ENCODE measurements at regions not wholly inside any gene's neighbourhood (a gene's known extent, or its start where the extent isn't known, plus 50 kb on each side); places are given as distances from the start of the nearest gene placed in this dataset.

- TF ChIP-seq ZSCAN18 (CRISPR knock-in tag; IDR thresholded peaks at IDR 0.05) (no peak), AFF4 (CRISPR knock-in tag; IDR thresholded peaks at IDR 0.05; ENCODE audit: borderline replicate concordance) (no peak), CDX4 (CRISPR knock-in tag; IDR thresholded peaks at IDR 0.05; ENCODE audit: borderline replicate concordance) (no peak), KAT7 (CRISPR knock-in tag; IDR thresholded peaks at IDR 0.05; ENCODE audit: borderline replicate concordance) (no peak), ATF6 (CRISPR knock-in tag; IDR thresholded peaks at IDR 0.05) (no peak), ZBTB43 (CRISPR knock-in tag; IDR thresholded peaks at IDR 0.05) (no peak)
These were observed 195.5 kb downstream of the CDCA7 start (continued) for GRCh38 chr2:173550143-173550542.

- Mint-ChIP-seq H3K27me3 (ENCODE audit: low read depth) (no peaks in the 10 kb centered on the region), H3K27ac (no peak overlapping the region), H3K4me3 (no peak overlapping the region), H3K9me3 (peaks cover 30% of the 10 kb centered on the region), H3K4me1 (peaks cover 26% of the 10 kb centered on the region), H3K36me3 (peaks cover 14% of the 10 kb centered on the region)
- ATAC-seq (no peak), DNase-seq (ENCODE audit: low spot score) (no peak)
- CTCF ChIA-PET, result no interaction called here
- POLR2A ChIA-PET, result no interaction called here
- TF ChIP-seq NFYB (CRISPR knock-in tag; conservative IDR thresholded peaks at IDR 0.05; ENCODE audit: low read depth) (no peak), ZNF281 (CRISPR knock-in tag; IDR thresholded peaks at IDR 0.05) (no peak), ZMAT4 (CRISPR knock-in tag; IDR thresholded peaks at IDR 0.05) (no peak), IRF1 (CRISPR knock-in tag; IDR thresholded peaks at IDR 0.05) (no peak), ZNF317 (CRISPR knock-in tag; IDR thresholded peaks at IDR 0.05; ENCODE audit: borderline replicate concordance, low read depth) (no peak), E2F1 (CRISPR knock-in tag; IDR thresholded peaks at IDR 0.05) (no peak), FOXK1 (CRISPR knock-in tag; IDR thresholded peaks at IDR 0.05) (no peak), IRF2 (CRISPR knock-in tag; IDR thresholded peaks at IDR 0.05; ENCODE audit: borderline replicate concordance, low read depth) (no peak), E2F5 (CRISPR knock-in tag; IDR thresholded peaks at IDR 0.05) (no peak), ZNF423 (CRISPR knock-in tag; IDR thresholded peaks at IDR 0.05) (no peak)
These were observed 197.9 kb downstream of the CDCA7 start for GRCh38 chr2:173552531-173552930.

All from WTC11 (cell line).